AG09309 (cell line): ENCODE measurements at regions not wholly inside any gene's neighbourhood (a gene's known extent, or its start where the extent isn't known, plus 50 kb on each side); places are given as distances from the start of the nearest gene placed in this dataset.

ENCODE experiments used
- DNase-seq: peaks from one replicate; pipeline ENCODE4 v3.0.0-alpha.2; 2010; ENCODE audit warnings: low read depth
- H3K4me3 ChIP-seq: 2 replicates; pipeline ENCODE4 v1.5.1; 2011; ENCODE audit warnings: mild to moderate bottlenecking, low read depth, low read length, moderate library complexity; ENCODE audit not compliant: control insufficient read depth
- CTCF ChIP-seq: IDR thresholded peaks from 2 replicates; pipeline ENCODE4 v1.5.1; 2011; ENCODE audit warnings: mild to moderate bottlenecking, low read depth, low read length, inconsistent platforms; ENCODE audit not compliant: insufficient read depth, control insufficient read depth; ENCODE audit errors: missing control alignments

- H3K4me3 ChIP-seq: no peak overlapping the region
- no peak for DNase-seq
- TF ChIP-seq CTCF: no peak
Measured at GRCh38 chr1:65495137-65495536, 74.7 kb downstream of the LEPR start.

- TF ChIP-seq CTCF: no peak
- no peak for DNase-seq
- no peak overlapping the region for H3K4me3 ChIP-seq
Measured at GRCh38 chr1:65497256-65497830, 76.9 kb downstream of the LEPR start.

- H3K4me3 ChIP-seq: no peak overlapping the region
- TF ChIP-seq CTCF: no peak
- no peak for DNase-seq
Measured at GRCh38 chr1:65503427-65503826, 83.0 kb downstream of the LEPR start.

- H3K4me3 ChIP-seq: no peak overlapping the region
- no peak for DNase-seq
- no peak for TF ChIP-seq CTCF
Measured at GRCh38 chr1:65504263-65504662, 83.8 kb downstream of the LEPR start.

- no peak for TF ChIP-seq CTCF
- no peak overlapping the region for H3K4me3 ChIP-seq
- DNase-seq: no peak
Measured at GRCh38 chr1:65505547-65506300, 85.3 kb downstream of the LEPR start.

GRCh38 chr1:65508051-65508450 is 87.6 kb downstream of the LEPR start:
- no peak for DNase-seq
- no peak for TF ChIP-seq CTCF
- H3K4me3 ChIP-seq: no peak overlapping the region
